ENCODE measurements at regions not wholly inside any gene's neighbourhood (a gene's known extent, or its start where the extent isn't known, plus 50 kb on each side); places are given as distances from the start of the nearest gene placed in this dataset.

DNA sequence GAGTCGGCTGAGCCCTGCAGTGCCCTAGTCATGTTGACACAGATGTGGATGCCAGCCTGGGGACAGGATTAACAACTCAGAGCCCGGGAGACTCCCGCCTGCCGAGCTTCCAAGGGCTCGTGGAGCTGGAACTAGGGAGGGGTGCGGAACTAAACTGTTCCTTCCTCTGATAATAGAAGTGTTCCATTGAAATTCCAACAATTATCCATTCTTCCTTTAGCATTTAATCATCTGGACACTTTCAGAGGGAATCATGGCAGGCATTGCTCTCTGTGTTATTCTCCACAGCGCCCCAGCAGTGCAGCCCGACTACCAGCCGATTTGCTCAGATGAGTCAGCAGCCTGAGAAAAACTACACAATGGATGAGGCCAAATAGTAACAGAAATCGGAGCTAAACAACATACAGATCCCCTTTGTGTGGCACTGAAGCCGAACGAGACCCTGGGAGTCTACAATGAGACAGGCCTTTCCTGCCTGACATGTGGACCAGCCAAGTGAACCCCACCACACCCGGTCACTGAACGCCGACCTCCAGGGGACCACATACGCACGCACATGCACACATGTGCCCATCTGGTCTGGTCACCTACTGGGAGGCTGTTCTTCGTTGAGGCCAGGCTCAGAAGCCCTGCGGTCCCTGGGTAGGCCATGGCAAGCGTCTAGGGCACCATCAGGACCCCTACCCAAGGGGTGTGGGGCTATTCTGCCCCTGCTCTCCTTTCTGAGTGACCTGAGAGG lies 238.4 kb upstream of the AFDN start:
- no peak for TF ChIP-seq CEBPB (IDR thresholded peaks at IDR 0.05)
- no peak for TF ChIP-seq EP300 (IDR thresholded peaks at IDR 0.05; ENCODE audit: borderline replicate concordance)
- TF ChIP-seq, protein P1, sequence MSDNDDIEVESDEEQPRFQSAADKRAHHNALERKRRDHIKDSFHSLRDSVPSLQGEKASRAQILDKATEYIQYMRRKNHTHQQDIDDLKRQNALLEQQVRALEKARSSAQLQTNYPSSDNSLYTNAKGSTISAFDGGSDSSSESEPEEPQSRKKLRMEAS (IDR thresholded peaks at IDR 0.05) = no peak
- TF ChIP-seq EGR1 (IDR thresholded peaks at IDR 0.05) = no peak
- TF ChIP-seq, protein P2, sequence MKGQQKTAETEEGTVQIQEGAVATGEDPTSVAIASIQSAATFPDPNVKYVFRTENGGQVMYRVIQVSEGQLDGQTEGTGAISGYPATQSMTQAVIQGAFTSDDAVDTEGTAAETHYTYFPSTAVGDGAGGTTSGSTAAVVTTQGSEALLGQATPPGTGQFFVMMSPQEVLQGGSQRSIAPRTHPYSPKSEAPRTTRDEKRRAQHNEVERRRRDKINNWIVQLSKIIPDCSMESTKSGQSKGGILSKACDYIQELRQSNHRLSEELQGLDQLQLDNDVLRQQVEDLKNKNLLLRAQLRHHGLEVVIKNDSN (IDR thresholded peaks at IDR 0.05) = no peak
- TF ChIP-seq, protein P3, sequence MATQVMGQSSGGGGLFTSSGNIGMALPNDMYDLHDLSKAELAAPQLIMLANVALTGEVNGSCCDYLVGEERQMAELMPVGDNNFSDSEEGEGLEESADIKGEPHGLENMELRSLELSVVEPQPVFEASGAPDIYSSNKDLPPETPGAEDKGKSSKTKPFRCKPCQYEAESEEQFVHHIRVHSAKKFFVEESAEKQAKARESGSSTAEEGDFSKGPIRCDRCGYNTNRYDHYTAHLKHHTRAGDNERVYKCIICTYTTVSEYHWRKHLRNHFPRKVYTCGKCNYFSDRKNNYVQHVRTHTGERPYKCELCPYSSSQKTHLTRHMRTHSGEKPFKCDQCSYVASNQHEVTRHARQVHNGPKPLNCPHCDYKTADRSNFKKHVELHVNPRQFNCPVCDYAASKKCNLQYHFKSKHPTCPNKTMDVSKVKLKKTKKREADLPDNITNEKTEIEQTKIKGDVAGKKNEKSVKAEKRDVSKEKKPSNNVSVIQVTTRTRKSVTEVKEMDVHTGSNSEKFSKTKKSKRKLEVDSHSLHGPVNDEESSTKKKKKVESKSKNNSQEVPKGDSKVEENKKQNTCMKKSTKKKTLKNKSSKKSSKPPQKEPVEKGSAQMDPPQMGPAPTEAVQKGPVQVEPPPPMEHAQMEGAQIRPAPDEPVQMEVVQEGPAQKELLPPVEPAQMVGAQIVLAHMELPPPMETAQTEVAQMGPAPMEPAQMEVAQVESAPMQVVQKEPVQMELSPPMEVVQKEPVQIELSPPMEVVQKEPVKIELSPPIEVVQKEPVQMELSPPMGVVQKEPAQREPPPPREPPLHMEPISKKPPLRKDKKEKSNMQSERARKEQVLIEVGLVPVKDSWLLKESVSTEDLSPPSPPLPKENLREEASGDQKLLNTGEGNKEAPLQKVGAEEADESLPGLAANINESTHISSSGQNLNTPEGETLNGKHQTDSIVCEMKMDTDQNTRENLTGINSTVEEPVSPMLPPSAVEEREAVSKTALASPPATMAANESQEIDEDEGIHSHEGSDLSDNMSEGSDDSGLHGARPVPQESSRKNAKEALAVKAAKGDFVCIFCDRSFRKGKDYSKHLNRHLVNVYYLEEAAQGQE (IDR thresholded peaks at IDR 0.05; ENCODE audit: low read depth) = no peak
- TF ChIP-seq FOXM1 (IDR thresholded peaks at IDR 0.05; ENCODE audit: borderline replicate concordance, low read depth) = no peak
- no peak for TF ChIP-seq NFIC (IDR thresholded peaks at IDR 0.05)
- TF ChIP-seq RAD21 (IDR thresholded peaks at IDR 0.05; ENCODE audit: low read depth) = no peak
- no peak for TF ChIP-seq YY1 (IDR thresholded peaks at IDR 0.05; ENCODE audit: low read depth)
- TF ChIP-seq ZBTB7A (IDR thresholded peaks at IDR 0.05; ENCODE audit: low read depth) = no peak

DNA sequence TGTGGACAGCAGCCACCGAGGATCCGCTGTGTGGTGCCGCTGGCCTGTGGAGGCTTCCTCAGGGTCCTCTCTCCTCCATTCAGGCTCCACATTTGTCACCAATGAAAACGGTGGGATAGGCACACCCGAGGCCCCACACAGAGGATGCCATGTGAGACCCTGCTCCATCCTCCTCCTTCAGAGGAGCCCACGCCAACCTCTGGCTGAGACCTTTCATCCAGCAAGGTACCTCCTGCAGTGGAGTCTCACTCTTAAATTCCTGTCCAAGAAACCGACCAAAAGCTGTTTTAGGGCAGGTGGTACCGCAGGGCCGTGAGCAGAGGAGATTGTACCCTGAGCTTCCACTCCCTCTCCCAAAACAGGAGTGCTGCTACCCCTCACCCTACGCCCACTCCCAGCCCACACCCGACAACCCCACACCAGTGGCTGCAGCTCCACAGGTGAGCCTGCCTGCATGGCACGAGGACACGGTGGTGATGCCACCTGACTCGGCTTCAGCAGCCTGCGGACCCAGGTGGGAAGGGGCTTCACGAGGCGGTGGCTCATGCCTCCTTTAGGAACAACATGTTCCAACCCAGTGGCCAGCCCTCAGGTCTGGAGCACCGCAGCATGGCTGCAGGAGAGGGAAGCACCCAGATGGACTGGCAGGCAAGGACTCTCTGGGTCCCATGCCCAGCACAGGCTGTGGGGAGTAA lies 237.6 kb upstream of the AFDN start:
- TF ChIP-seq, protein P3 (IDR thresholded peaks at IDR 0.05; ENCODE audit: low read depth) = no peak
- TF ChIP-seq TAF1 (IDR thresholded peaks at IDR 0.05; ENCODE audit: low read depth) = no peak
- no peak for TF ChIP-seq YY1 (IDR thresholded peaks at IDR 0.05; ENCODE audit: low read depth)
- no peak for TF ChIP-seq CREB1 (IDR thresholded peaks at IDR 0.05; ENCODE audit: low read depth)
- no peak for TF ChIP-seq ZBTB7A (IDR thresholded peaks at IDR 0.05; ENCODE audit: low read depth)
- TF ChIP-seq TCF12 (IDR thresholded peaks at IDR 0.05; ENCODE audit: low read depth) = no peak
- TF ChIP-seq, protein P1 (IDR thresholded peaks at IDR 0.05) = no peak
- TF ChIP-seq, protein P2 (IDR thresholded peaks at IDR 0.05) = no peak
- no peak for TF ChIP-seq EP300 (IDR thresholded peaks at IDR 0.05; ENCODE audit: borderline replicate concordance)
- TF ChIP-seq RAD21 (IDR thresholded peaks at IDR 0.05; ENCODE audit: low read depth) = no peak
- TF ChIP-seq TEAD4 (IDR thresholded peaks at IDR 0.05) = no peak
- no peak for TF ChIP-seq NFIC (IDR thresholded peaks at IDR 0.05)
- TF ChIP-seq FOXM1 (IDR thresholded peaks at IDR 0.05; ENCODE audit: borderline replicate concordance, low read depth) = no peak

DNA sequence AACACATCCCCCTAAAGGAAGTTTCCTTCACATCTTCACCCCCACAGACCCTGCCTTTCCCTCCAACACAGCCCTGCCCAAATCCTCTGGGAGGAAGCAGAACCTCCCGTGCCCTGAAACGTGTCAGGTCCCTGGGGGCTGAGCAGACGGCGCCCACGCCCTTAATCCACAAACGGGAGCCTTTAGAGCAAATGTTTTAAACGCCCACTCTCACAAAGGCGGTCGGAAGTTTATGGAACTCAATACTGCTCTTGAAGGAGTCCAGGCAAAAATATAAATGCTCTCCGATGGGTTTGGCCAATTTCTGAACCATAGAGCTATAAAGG lies 237.1 kb upstream of the AFDN start:
- TF ChIP-seq TEAD4 (IDR thresholded peaks at IDR 0.05) (no peak), TAF1 (IDR thresholded peaks at IDR 0.05; ENCODE audit: low read depth) (no peak), EGR1 (IDR thresholded peaks at IDR 0.05) (no peak), NFIC (IDR thresholded peaks at IDR 0.05) (no peak), YY1 (IDR thresholded peaks at IDR 0.05; ENCODE audit: low read depth) (no peak)
- TF ChIP-seq, protein P3 (IDR thresholded peaks at IDR 0.05; ENCODE audit: low read depth) = no peak
- TF ChIP-seq, protein P1 (IDR thresholded peaks at IDR 0.05) = no peak
- TF ChIP-seq, protein P2 (IDR thresholded peaks at IDR 0.05) = no peak

Data from Ishikawa (cell line).